NT2/D1 (cell line): ENCODE measurements at regions not wholly inside any gene's neighbourhood (a gene's known extent, or its start where the extent isn't known, plus 50 kb on each side); places are given as distances from the start of the nearest gene placed in this dataset.

Experiments used
- SUZ12 ChIP-seq: IDR thresholded peaks from 2 replicates; pipeline ENCODE4 v1.6.1; 2011; ENCODE audit not compliant: insufficient read length, insufficient read depth; ENCODE audit errors: extremely low read depth
- ZNF274 ChIP-seq: IDR thresholded peaks from 2 replicates; pipeline ENCODE4 v1.6.1; 2011; ENCODE audit warnings: mild to moderate bottlenecking, low read depth, low read length

DNA sequence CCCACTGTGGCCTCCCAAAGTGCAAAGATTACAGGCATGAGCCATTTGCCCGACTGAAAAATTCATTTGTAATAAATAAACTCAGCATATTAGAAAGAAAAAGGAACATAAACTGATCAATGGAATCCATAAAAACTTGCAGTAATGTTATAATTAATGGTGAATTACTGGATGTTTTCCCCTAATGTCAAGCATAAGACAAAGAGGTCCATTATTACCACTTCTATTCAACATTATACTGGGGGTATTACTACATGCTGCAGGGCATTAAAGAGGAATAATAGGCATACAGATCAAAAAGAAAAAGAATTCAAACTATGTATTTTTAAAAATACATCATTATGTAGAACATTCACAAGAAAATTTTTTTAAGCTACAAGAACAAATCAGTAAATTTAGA, 926.8 kb downstream of the LRFN5 start:
- TF ChIP-seq SUZ12: no peak
- no peak for TF ChIP-seq ZNF274
